Esophagus squamous epithelium (tissue), 5 donors: ENCODE measurements at regions not wholly inside any gene's neighbourhood (a gene's known extent, or its start where the extent isn't known, plus 50 kb on each side); places are given as distances from the start of the nearest gene placed in this dataset.

Experiments used
- DNase-seq: peaks from one replicate; lab custom pipeline; 2025; lab: John Stamatoyannopoulos, UW
- H3K27ac ChIP-seq, 4 donors: fragments of 200-600 bp; sonication (generic); one replicate each; pipeline ENCODE4 v1.5.1; 2016 to 2019; ENCODE audit warnings: mild to moderate bottlenecking in 1 of 4
- H3K27me3 ChIP-seq, 4 donors: fragments of 200-600 bp; sonication (generic); 1 replicate in 3 of 4; 2 replicates in 1 of 4; pipeline versions ENCODE4 v1.5.1 to v1.6.0; 2017 to 2021; ENCODE audit warnings: antibody characterized with exemption in 1 of 4
- H3K36me3 ChIP-seq, 3 donors: fragments of 200-600 bp; sonication (generic); one replicate each; pipeline ENCODE4 v1.5.1; 2016 to 2019
- H3K4me1 ChIP-seq, 3 donors: fragments of 200-600 bp; sonication (generic); one replicate each; pipeline ENCODE4 v1.5.1; 2017 to 2019
- H3K4me3 ChIP-seq, 4 donors: fragments of 200-600 bp; sonication (generic); 1 replicate in 3 of 4; 2 replicates in 1 of 4; pipeline ENCODE4 v1.5.1; 2016 to 2019; ENCODE audit warnings: mild to moderate bottlenecking in 2 of 4, moderate library complexity in 1 of 4
- H3K9me3 ChIP-seq, 3 donors: fragments of 200-600 bp; sonication (generic); one replicate each; pipeline ENCODE4 v1.5.1; 2016 to 2019
- POLR2A ChIP-seq, 4 donors: fragments of 450-650 bp; IDR thresholded peaks; one replicate each; pipeline ENCODE4 v1.6.1; 2017; ENCODE audit warnings: antibody characterized with exemption in 4 of 4, mild to moderate bottlenecking in 4 of 4, moderate library complexity in 3 of 4
- WGBS, 2 donors: methylation state at CpG; one replicate each; pipeline ENCODE4 v1.1.5; 2018; 5-methylcytosine and 5-hydroxymethylcytosine counted together
- intact Hi-C: fragments of 100-400 bp; cut with DNase I; formaldehyde crosslinking; loops from one replicate; pipeline ENCODE4 v1.15.0; 2022
- TF ChIP-seq, protein P1 (sequence below), 6 experiments: fragments of 450-650 bp in 4 of 6; fragments of 200-600 bp in 2 of 6; sonication (generic) in 2 of 6; IDR thresholded peaks; one replicate each; pipeline ENCODE4 v1.5.1; 2016 to 2019; ENCODE audit warnings: antibody characterized with exemption in 6 of 6, mild to moderate bottlenecking in 4 of 6, moderate library complexity in 4 of 6
- donor health status: DM: yes; HTN: yes; CAD: no.

DNA sequence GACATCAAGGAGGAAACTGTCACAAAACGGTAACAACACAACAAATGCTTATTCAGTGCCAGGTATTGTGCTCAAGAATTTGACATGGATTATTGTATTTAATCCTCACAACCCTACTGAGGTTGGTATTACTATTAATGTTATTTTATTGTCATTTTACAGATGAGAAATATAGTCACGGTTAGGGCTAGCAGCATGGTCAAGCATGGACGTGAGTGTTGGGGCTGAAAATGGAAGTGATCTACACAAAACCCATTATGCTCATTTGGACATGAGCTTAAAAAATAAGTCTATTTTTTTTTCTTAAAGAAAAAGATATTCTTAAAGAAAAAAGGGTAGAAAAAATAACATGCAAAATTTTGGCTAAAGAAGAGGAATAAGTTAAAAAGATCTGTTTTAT is 141.3 kb upstream of the SOX2 start:
- TF ChIP-seq, protein P1, sequence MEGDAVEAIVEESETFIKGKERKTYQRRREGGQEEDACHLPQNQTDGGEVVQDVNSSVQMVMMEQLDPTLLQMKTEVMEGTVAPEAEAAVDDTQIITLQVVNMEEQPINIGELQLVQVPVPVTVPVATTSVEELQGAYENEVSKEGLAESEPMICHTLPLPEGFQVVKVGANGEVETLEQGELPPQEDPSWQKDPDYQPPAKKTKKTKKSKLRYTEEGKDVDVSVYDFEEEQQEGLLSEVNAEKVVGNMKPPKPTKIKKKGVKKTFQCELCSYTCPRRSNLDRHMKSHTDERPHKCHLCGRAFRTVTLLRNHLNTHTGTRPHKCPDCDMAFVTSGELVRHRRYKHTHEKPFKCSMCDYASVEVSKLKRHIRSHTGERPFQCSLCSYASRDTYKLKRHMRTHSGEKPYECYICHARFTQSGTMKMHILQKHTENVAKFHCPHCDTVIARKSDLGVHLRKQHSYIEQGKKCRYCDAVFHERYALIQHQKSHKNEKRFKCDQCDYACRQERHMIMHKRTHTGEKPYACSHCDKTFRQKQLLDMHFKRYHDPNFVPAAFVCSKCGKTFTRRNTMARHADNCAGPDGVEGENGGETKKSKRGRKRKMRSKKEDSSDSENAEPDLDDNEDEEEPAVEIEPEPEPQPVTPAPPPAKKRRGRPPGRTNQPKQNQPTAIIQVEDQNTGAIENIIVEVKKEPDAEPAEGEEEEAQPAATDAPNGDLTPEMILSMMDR (IDR thresholded peaks at IDR 0.05) = no peak
- no peak for TF ChIP-seq POLR2A (IDR thresholded peaks at IDR 0.05)
- intact Hi-C loops = no loop called here
- Histone ChIP-seq H3K4me1 (no peaks in the 10 kb centered on the region), H3K36me3 (no peaks in the 10 kb centered on the region), H3K27ac (no peak overlapping the region), H3K4me3 (no peak overlapping the region), H3K27me3 (no peaks in the 10 kb centered on the region), H3K9me3 (no peaks in the 10 kb centered on the region)
- no peak for DNase-seq
- WGBS, 2 donors = 70 to 71% methylated on average over 3 of the region's 3 CpGs

DNA sequence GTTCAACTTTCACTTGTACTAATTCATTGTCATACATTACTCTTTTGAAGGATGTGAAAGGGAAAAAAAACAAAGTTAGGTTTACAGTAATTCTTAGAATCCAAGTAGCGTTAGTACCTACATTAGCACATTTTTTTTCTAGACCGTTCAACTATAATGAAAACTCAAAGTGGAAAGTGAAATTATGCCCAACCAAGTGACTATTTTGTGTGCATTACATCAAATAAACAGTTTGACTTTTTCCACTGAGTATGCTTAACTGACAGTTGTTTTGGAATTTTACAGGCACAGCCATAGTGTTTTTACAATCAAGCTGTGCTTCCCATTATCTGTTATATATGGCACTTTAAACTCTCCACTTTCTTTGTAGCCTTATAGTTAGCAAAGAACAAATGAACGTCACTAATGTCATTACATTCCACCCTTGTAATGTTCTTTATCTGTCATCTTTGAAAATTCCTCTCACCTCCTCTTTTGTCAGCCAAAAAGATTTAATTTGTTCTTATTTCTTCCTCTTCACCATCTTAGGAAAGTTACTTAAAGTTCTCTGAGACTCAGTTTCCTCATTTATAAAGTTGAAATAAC is 142.3 kb upstream of the SOX2 start:
- Histone ChIP-seq H3K9me3 (no peaks in the 10 kb centered on the region), H3K36me3 (no peaks in the 10 kb centered on the region), H3K27me3 (no peaks in the 10 kb centered on the region), H3K4me3 (no peak overlapping the region), H3K4me1 (no peaks in the 10 kb centered on the region), H3K27ac (no peak overlapping the region)
- no peak for DNase-seq
- intact Hi-C loops = no loop called here
- 62 to 67% methylated on average over 3 of the region's 3 CpGs for WGBS, 2 donors
- no peak for TF ChIP-seq POLR2A (IDR thresholded peaks at IDR 0.05)
- TF ChIP-seq, protein P1 (IDR thresholded peaks at IDR 0.05) = no peak

DNA sequence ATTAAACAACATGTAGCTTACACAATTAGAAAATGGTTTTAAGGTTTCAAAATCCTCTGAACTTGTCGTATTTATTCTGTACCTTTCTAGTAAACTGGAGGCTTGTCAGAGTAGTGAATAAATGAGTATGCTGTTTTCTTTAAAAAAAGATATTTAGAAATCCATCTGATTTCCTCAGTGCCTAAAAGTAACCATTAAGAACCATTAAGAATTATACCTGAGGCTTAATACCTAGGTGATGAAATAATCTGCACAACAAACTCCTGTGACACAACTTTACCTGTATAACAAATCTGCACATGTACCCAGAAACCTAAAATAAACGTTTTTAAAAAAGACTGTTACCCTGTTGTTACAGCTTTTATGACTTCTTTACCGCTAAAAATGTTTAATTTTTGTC is 143.0 kb upstream of the SOX2 start:
- Histone ChIP-seq H3K4me3 (no peak overlapping the region), H3K9me3 (no peaks in the 10 kb centered on the region), H3K4me1 (no peaks in the 10 kb centered on the region), H3K27me3 (no peaks in the 10 kb centered on the region), H3K27ac (no peak overlapping the region), H3K36me3 (no peaks in the 10 kb centered on the region)
- WGBS, 2 donors = 45 to 57% methylated on average over 3 of the region's 3 CpGs
- no peak for DNase-seq
- intact Hi-C loops = no loop called here
- no peak for TF ChIP-seq POLR2A (IDR thresholded peaks at IDR 0.05)
- TF ChIP-seq, protein P1 (IDR thresholded peaks at IDR 0.05) = no peak

DNA sequence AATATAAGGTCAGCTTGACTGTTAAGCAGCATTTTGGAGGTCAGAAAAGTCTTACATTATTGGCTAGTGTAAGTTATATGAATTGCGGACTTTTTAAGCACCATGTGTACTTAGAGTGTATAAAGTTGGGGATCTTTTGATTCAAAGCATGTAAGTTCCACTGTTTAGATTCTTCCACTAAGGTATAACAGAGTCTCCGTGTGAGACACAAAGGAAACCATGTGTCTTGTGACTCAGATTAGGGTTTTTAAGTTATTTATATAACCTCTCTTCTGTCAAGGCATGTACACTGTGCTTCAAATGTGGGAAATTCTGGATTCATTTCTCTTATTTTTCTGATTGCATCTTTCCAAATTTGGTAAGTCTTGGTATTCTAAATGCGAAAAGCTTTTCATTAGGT is 143.5 kb upstream of the SOX2 start:
- no peak for TF ChIP-seq POLR2A (IDR thresholded peaks at IDR 0.05)
- TF ChIP-seq, protein P1 (IDR thresholded peaks at IDR 0.05) = no peak
- DNase-seq = no peak

DNA sequence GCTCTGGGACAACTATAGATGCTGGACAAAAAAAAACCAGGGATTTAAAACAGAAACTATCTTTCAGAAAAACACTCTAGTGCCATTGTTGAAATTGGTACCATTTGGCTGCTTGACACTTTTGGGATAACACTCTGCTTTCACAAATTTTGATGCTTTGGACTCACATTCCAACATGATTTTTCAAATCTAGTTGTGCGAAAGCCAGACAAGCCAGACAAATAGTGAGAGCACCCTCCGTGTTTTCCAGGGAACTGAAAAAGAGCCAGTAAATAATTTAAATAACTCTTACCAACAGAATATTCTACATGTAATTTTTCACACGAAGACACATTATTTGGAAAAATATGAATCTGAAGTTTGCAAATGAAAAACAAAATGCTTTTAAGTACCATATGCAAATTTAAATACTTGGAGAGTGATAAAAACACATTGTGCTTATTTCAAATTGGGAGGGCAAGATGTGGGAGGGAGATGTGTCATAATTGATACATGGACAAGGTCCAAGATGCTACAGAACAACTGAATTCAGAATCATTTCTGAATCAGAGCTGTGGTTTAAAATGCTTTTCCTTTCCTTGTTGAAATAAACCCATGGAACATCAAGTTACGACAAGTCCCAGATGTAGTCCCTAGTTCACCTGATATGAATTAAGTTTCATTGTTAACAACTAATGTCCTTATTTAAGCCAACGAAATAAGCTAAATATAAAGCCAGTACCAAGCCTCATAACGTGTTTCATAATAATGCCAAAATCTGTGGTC is 144.2 kb upstream of the SOX2 start:
- Histone ChIP-seq H3K9me3 (no peaks in the 10 kb centered on the region), H3K36me3 (no peaks in the 10 kb centered on the region), H3K4me3 (no peak overlapping the region), H3K4me1 (no peaks in the 10 kb centered on the region), H3K27ac (no peak overlapping the region), H3K27me3 (no peaks in the 10 kb centered on the region)
- 27 to 42% methylated on average over 6 of the region's 6 CpGs for WGBS, 2 donors
- no peak for TF ChIP-seq POLR2A (IDR thresholded peaks at IDR 0.05)
- TF ChIP-seq, protein P1 (IDR thresholded peaks at IDR 0.05) = no peak
- DNase-seq = no peak
- intact Hi-C loops = no loop called here

More for the DNA sequence above, 143.5 kb upstream of the SOX2 start:
- H3K36me3 ChIP-seq = no peaks in the 10 kb centered on the region
- no peak overlapping the region for H3K27ac ChIP-seq
- intact Hi-C loops = no loop called here
- no peaks in the 10 kb centered on the region for H3K27me3 ChIP-seq
- 34 to 39% methylated on average over 3 of the region's 3 CpGs for WGBS, 2 donors
- no peaks in the 10 kb centered on the region for H3K9me3 ChIP-seq
- H3K4me3 ChIP-seq = no peak overlapping the region
- no peaks in the 10 kb centered on the region for H3K4me1 ChIP-seq
